ENCODE measurements at regions not wholly inside any gene's neighbourhood (a gene's known extent, or its start where the extent isn't known, plus 50 kb on each side); places are given as distances from the start of the nearest gene placed in this dataset.

DNA sequence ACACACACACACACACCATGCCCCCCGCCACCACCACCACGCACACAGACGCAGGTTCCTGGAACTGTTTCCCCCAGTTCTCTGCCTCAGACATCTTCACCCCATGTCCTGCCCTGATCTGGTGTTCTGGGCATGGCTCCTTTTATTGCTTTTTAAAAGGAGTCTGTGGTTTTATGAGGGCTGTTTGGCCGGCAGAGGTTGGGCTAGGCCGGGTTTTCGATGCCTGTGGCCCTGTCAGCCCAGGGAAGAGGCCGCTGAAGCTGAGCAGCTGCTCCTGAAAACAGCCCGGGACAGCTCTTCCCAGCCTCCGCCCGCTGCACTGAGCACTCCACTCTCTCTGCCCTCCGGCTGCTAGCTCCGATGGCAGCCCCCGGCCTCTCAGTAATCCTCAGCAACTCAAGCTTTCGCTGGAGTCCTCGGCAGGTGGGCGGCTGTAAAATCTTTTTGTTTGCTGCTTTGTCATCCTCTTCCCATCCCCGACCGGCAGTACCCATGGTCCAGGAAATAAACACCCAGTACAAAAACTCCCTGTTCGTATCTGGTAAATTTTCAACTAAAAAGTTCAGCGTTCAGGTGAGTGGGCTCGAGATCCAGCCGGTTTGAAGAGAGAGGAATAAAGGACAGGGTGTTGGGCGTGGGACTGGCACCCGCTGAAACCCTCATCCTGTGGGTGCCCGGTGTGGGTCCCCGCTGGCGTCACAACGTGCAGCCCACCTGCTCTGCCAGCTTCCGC, 103.0 kb upstream of the ERCC6L2 start (continued):
- TF ChIP-seq, protein P1, sequence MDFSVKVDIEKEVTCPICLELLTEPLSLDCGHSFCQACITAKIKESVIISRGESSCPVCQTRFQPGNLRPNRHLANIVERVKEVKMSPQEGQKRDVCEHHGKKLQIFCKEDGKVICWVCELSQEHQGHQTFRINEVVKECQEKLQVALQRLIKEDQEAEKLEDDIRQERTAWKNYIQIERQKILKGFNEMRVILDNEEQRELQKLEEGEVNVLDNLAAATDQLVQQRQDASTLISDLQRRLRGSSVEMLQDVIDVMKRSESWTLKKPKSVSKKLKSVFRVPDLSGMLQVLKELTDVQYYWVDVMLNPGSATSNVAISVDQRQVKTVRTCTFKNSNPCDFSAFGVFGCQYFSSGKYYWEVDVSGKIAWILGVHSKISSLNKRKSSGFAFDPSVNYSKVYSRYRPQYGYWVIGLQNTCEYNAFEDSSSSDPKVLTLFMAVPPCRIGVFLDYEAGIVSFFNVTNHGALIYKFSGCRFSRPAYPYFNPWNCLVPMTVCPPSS (IDR thresholded peaks at IDR 0.05), result no peak
- peak; percentile 50; the same call in 1 of the 2 replicates for TF ChIP-seq GATAD2A (CRISPR knock-in tag; IDR thresholded peaks at IDR 0.05)
- TF ChIP-seq ZNF552 (CRISPR knock-in tag; IDR thresholded peaks at IDR 0.05; ENCODE audit: borderline replicate concordance), result no peak
- TF ChIP-seq HMG20A (CRISPR knock-in tag; IDR thresholded peaks at IDR 0.05; ENCODE audit: borderline replicate concordance), result 0 out of 2 replicates have a peak, but pooled peaks have one; percentile 29
- TF ChIP-seq ZNF143 (CRISPR knock-in tag; IDR thresholded peaks at IDR 0.05), result 0 out of 2 replicates have a peak, but pooled peaks have one; percentile 6
- no peak for TF ChIP-seq NFIC (IDR thresholded peaks at IDR 0.05; ENCODE audit: low read length)
- TF ChIP-seq, protein P2, sequence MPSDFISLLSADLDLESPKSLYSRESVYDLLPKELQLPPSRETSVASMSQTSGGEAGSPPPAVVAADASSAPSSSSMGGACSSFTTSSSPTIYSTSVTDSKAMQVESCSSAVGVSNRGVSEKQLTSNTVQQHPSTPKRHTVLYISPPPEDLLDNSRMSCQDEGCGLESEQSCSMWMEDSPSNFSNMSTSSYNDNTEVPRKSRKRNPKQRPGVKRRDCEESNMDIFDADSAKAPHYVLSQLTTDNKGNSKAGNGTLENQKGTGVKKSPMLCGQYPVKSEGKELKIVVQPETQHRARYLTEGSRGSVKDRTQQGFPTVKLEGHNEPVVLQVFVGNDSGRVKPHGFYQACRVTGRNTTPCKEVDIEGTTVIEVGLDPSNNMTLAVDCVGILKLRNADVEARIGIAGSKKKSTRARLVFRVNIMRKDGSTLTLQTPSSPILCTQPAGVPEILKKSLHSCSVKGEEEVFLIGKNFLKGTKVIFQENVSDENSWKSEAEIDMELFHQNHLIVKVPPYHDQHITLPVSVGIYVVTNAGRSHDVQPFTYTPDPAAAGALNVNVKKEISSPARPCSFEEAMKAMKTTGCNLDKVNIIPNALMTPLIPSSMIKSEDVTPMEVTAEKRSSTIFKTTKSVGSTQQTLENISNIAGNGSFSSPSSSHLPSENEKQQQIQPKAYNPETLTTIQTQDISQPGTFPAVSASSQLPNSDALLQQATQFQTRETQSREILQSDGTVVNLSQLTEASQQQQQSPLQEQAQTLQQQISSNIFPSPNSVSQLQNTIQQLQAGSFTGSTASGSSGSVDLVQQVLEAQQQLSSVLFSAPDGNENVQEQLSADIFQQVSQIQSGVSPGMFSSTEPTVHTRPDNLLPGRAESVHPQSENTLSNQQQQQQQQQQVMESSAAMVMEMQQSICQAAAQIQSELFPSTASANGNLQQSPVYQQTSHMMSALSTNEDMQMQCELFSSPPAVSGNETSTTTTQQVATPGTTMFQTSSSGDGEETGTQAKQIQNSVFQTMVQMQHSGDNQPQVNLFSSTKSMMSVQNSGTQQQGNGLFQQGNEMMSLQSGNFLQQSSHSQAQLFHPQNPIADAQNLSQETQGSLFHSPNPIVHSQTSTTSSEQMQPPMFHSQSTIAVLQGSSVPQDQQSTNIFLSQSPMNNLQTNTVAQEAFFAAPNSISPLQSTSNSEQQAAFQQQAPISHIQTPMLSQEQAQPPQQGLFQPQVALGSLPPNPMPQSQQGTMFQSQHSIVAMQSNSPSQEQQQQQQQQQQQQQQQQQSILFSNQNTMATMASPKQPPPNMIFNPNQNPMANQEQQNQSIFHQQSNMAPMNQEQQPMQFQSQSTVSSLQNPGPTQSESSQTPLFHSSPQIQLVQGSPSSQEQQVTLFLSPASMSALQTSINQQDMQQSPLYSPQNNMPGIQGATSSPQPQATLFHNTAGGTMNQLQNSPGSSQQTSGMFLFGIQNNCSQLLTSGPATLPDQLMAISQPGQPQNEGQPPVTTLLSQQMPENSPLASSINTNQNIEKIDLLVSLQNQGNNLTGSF (CRISPR knock-in tag; IDR thresholded peaks at IDR 0.05), result peak; percentile 32; the same call in 1 of the 2 replicates
- peak; percentile 54 for TF ChIP-seq PHF8 (CRISPR knock-in tag; IDR thresholded peaks at IDR 0.05)
- no peak for TF ChIP-seq ZNF674 (CRISPR knock-in tag; IDR thresholded peaks at IDR 0.05; ENCODE audit: low read depth)
- TF ChIP-seq, protein P3, sequence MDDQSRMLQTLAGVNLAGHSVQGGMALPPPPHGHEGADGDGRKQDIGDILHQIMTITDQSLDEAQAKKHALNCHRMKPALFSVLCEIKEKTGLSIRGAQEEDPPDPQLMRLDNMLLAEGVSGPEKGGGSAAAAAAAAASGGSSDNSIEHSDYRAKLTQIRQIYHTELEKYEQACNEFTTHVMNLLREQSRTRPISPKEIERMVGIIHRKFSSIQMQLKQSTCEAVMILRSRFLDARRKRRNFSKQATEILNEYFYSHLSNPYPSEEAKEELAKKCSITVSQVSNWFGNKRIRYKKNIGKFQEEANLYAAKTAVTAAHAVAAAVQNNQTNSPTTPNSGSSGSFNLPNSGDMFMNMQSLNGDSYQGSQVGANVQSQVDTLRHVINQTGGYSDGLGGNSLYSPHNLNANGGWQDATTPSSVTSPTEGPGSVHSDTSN (CRISPR knock-in tag; IDR thresholded peaks at IDR 0.05; ENCODE audit: borderline replicate concordance), result 0 out of 2 replicates have a peak, but pooled peaks have one; percentile 57
- no peak for TF ChIP-seq MIXL1 (CRISPR knock-in tag; IDR thresholded peaks at IDR 0.05)
- TF ChIP-seq, protein P4, sequence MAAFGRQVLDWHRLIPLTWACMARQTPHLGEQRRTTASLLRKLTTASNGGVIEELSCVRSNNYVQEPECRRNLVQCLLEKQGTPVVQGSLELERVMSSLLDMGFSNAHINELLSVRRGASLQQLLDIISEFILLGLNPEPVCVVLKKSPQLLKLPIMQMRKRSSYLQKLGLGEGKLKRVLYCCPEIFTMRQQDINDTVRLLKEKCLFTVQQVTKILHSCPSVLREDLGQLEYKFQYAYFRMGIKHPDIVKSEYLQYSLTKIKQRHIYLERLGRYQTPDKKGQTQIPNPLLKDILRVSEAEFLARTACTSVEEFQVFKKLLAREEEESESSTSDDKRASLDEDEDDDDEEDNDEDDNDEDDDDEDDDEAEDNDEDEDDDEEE (CRISPR knock-in tag; IDR thresholded peaks at IDR 0.05), result 0 out of 2 replicates have a peak, but pooled peaks have one; percentile 26
- TF ChIP-seq ZNF430 (CRISPR knock-in tag; IDR thresholded peaks at IDR 0.05), result 0 out of 2 replicates have a peak, but pooled peaks have one; percentile 30
- peak; percentile 31 for TF ChIP-seq RBM39 (IDR thresholded peaks at IDR 0.05; ENCODE audit: low read depth, low read length, poor library complexity, severe bottlenecking)
- TF ChIP-seq KDM5B (CRISPR knock-in tag; IDR thresholded peaks at IDR 0.05; ENCODE audit: borderline replicate concordance), result peak; percentile 15; the same call in 1 of the 2 replicates
- TF ChIP-seq SOX5 (CRISPR knock-in tag; IDR thresholded peaks at IDR 0.05; ENCODE audit: borderline replicate concordance), result no peak; the same call in 1 of the 2 replicates
- no peak for TF ChIP-seq SMARCE1 (IDR thresholded peaks at IDR 0.05; ENCODE audit: borderline replicate concordance)
- TF ChIP-seq ZNF343 (CRISPR knock-in tag; IDR thresholded peaks at IDR 0.05), result 0 out of 2 replicates have a peak, but pooled peaks have one; percentile 14
- no peak for TF ChIP-seq SMAD1 (CRISPR knock-in tag; IDR thresholded peaks at IDR 0.05; ENCODE audit: borderline replicate concordance, low read depth)
- TF ChIP-seq ZNF205 (CRISPR knock-in tag; IDR thresholded peaks at IDR 0.05), result 0 out of 2 replicates have a peak, but pooled peaks have one; percentile 40
- no peak for TF ChIP-seq ZNF34 (CRISPR knock-in tag; IDR thresholded peaks at IDR 0.05; ENCODE audit: borderline replicate concordance)

Measured in HepG2 (cell line).